ENCODE measurements at regions not wholly inside any gene's neighbourhood (a gene's known extent, or its start where the extent isn't known, plus 50 kb on each side); places are given as distances from the start of the nearest gene placed in this dataset.

GRCh38 chr16:6200861-6201260, 1103.3 kb upstream of the EEF2KMT start:
- no peak for DNase-seq (ENCODE audit: low read depth)

DNA sequence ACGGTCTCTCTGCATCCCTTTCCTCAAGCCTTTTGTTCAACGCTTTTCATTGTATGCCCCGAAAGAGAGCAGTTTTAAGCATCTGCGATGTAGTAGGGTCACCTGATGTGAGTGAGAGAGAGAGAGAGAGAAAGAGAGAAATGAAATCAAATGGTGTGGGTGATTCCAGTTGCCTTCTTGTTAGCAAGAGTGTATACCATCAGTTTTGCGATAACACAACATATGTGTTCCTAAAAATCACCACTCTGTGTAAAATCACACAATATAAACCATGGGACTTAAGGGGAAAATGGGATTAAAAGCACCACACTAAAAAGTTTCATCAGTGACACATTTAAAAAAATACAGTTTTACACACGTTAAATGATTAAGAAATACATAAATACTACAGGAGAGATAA, 1102.7 kb upstream of the EEF2KMT start:
- DNase-seq (ENCODE audit: low read depth), result no peak

DNA sequence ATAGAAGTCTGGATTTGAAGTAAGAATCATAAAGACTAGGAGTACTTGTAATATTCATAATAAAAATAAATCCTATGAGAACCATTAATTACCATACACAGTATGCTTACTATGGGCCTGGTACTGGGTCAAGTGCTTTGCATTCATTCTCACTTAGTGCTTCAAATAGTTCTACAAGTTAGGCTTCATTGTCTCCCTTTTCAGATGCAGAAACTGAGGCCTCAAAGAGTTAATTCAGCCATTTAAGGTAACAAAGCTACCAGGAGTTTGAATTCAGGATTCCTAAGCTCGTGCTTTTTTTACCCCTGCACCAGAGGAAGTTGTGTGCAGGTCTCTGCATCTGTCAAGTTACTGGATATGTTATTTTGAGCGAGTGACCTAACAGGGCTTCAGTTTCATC, 1098.4 kb upstream of the EEF2KMT start:
- no peak for DNase-seq (ENCODE audit: low read depth)

DNA sequence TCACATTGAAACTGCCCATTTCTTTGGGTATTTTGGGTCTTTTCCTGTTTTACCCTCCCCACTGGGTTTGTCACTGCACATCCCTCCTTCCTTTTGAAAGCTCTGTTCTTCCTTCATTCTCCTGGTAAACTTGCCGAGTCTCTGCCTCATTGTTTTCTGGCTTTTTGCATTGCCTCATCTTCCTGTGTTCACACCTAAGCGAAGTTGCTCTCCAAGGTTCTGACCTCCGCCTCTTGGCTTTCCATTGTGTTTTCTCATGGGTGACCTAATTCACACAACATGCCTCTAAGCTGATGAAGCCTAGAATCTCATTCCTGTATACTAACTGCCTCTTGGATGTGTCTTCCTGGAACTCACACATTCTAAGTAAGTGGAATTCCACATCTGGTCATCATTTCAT, 1096.1 kb upstream of the EEF2KMT start:
- no peak for DNase-seq (ENCODE audit: low read depth)

DNA sequence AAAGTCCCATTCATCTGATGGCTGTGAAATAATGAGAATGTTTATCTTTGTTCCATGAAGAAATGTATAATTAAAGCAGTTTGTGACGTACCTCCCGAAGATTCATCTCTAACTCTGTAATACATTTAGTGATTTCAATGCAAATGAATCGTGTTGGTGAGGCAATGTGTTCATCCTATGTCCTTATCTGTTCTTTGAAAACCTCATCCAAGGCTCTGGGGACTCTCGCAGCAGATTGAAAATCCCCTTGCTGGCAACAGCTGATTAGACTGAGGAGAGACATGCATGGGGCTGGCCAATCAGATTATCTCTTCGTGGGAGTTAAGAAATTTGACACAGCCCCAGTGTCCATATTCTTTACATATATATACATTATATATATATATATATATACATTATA, 1095.4 kb upstream of the EEF2KMT start:
- DNase-seq (ENCODE audit: low read depth), result no peak

GRCh38 chr16:6192532-6192931, 1094.9 kb upstream of the EEF2KMT start:
- DNase-seq (ENCODE audit: low read depth), result no peak

DNA sequence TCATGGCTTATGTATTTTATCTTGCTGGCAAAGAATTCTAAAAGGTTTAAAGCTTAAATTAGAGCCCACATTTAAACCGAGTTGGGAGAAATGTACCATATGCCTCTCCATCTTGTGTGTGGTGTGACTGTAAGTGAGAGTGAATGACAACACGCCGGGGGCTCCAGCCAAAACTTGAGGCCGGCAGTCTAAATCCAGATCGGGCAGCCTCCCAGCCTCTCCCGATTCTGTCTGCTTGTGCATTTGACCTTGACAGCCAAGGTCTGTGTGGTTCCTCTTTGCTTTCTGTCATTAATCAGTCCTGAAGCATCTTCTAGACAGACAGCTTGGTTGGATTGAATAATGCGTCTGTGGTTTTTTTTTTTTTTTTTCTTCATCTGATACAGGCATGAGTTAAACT, 1093.2 kb upstream of the EEF2KMT start:
- DNase-seq (ENCODE audit: low read depth), result no peak

- no peak for DNase-seq (ENCODE audit: low read depth)
These were observed 1091.6 kb upstream of the EEF2KMT start for GRCh38 chr16:6189216-6189615.

GRCh38 chr16:6177616-6178180, 1080.1 kb upstream of the EEF2KMT start:
- DNase-seq (ENCODE audit: low read depth), result no peak

DNA sequence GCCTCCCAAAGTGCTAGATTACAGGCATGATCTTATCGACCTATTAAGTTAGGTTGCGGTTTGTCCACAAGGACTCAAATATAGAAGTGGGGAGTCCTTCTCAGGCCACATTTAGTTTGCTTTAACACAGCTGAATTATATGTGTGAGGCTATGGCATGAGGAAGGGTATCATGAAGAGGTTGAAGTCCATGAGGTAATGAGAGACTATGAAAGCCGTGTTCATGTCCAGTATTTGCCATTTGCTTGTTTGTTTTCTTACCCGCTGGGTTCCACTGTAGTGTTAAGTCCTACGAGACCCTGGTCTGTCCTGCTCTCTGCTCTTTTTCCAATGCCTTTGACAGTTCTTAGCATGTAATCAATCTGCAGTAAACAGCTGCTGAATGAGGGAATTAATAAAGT, 1072.4 kb upstream of the EEF2KMT start:
- DNase-seq (ENCODE audit: low read depth), result no peak

DNA sequence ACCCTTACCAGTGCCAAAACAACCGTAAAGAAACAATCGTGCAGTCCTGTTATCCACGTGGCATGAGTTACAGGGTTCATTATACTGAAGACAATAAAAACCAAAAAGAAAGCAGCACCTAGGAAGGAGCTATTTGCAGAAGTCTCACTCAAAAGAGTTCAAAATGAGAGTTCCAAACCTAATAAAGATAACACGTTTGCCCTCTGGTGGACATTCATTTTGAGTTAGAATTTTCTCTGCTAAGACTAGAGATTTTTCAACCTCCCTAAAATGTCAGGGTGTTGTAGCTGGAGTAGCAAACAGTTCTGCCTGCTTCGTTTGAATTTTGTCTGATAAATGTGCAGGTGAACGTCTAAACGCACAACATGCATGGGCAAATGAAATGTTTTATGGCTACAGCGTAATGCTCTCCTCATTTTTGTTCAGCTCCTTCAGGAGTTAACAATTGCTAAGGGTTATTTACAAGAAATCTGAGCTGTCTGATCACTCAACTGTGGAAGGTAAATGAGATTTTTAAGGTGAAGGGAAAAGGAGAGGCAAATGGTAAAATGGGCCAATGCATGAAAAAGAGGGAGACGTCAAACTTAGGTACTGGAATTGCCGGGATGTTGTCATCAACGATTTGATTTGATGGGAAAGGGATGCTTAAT, 1067.9 kb upstream of the EEF2KMT start:
- no peak for DNase-seq (ENCODE audit: low read depth)

DNA sequence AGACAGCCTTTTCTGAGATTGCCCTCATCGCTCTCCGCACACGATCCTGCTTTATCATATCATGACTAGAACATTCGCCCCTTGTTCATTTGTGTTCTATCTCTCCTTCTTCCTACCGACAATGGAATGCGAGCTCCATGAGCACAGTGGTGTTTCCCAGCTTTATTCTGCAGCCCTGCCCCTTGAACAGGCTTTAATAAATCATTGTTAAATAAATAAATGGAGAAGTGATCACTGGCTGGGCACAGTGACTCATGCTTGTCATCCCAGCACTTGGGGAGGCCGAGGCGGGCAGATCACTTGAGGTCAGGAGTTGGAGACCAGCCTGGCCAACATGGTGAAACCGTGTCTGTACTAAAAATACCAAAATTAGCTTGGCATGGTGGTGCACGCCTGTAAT, 1063.3 kb upstream of the EEF2KMT start:
- no peak for DNase-seq (ENCODE audit: low read depth)

DNA sequence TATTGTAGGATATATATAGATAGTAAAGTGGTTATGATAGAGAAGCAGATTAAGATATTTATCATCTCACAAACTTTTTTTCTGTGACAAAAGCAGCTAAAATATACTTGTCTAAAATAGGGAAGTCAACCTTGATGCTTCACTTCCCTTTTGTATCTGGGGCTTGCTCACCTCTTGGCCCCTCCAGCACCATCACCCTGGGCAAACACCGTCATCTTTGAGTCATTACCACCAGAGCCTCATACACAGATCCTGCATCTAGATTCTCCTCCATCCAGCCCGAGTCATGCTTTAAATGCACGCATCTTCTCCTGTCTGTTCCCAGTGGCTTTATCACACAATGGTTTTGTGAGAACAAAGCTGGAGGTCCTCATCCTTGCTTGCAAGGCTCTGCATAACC, 1062.7 kb upstream of the EEF2KMT start:
- no peak for DNase-seq (ENCODE audit: low read depth)

- no peak for DNase-seq (ENCODE audit: low read depth)
These were observed 1060.2 kb upstream of the EEF2KMT start for GRCh38 chr16:6157806-6158205.

DNA sequence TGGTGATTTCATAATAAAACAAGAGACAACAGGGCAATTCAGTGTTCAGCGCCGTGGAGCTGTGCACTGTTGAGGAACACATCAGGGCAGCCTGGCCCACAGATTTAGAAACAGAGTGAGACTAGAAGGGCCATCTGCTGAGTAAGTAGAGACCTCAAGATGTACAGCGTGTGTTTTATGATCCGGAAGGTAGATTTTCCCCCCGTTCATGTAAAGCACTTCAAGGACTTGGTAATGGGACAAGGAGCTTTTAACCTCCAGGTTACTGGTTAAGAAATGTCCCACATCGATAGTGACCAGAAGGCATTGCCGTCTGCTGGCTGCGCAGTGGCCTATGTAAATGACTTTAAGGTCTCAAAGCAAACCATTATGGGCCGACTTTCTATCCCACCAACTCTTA, 1057.7 kb upstream of the EEF2KMT start:
- no peak for DNase-seq (ENCODE audit: low read depth)

DNA sequence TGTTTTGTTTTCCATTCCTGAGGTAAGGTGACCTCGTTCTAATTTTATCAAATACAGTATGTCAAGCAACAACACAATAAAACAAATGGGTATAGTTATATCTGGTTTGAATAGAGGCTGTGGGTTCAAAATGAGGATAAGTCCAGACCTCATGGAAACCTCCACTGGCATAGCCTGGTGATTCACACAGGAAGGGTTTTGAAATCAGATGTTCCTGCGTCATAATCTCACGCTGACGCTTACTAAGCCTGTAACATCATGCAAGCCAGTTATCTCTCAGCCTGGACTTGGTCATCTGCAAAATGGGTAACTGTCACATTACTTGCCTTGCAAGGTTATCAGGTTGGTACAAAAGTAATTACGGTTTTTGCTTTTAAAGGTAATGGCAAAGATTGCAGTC, 1056.3 kb upstream of the EEF2KMT start:
- no peak for DNase-seq (ENCODE audit: low read depth)

DNA sequence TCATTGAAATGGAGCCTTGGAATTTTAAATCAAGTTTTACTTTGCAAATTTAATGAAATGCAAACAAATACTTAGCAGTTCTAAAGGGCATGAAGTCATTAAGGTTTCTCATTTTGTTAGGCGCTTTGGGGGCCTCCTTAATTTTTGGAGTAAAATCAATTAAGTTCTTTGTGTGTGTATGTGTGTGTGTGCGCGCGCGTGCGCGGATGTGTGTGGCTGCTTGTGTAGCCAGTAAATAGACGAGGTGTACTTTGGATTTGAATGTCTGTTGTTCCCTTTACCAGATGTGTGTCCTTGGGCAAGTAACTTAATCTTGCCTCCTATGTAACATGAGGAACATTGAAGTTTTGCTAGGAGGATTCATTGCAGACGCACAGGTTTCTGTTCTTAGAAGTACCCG, 1051.4 kb upstream of the EEF2KMT start:
- no peak for DNase-seq (ENCODE audit: low read depth)

DNA sequence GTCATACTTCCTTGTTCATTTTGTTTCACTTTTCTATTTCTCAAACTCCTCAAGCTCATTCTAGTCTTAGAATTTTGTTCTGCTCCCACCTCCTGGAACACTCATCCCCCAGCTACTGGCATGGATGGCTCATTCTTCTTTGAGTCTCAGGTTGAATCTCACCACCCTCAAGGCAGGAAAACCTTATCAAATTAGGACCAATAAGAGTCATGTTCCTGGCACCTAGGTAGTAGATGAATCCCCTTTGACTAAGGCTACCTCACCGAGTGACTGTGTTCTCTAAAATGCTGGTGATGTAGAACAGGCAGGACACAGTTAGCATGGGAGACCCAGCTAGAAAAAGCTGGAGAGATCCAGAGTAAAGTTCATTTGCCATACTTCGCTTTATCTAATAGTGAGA, 1050.8 kb upstream of the EEF2KMT start:
- DNase-seq (ENCODE audit: low read depth), result no peak

GRCh38 chr16:6146874-6147425, 1049.4 kb upstream of the EEF2KMT start:
- no peak for DNase-seq (ENCODE audit: low read depth)

DNA sequence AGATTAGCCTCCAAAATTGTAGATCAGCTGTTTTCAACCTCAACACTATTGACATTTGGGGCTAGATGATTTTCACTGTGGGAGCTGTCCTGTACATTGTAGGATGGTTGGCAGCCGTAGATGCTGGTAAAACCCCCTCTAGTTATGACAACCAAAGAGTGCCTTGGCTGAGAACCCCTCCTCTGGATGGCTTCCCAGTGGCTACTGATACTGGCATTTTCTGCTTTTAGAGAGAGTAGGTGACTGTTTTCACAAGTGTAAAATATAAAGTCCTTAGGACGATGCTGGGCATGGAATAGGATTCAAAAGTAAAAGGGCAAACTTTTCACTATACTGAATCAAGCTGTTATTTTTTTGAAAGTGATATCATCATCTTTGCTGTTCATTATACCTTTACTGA, 1048.8 kb upstream of the EEF2KMT start:
- no peak for DNase-seq (ENCODE audit: low read depth)

DNA sequence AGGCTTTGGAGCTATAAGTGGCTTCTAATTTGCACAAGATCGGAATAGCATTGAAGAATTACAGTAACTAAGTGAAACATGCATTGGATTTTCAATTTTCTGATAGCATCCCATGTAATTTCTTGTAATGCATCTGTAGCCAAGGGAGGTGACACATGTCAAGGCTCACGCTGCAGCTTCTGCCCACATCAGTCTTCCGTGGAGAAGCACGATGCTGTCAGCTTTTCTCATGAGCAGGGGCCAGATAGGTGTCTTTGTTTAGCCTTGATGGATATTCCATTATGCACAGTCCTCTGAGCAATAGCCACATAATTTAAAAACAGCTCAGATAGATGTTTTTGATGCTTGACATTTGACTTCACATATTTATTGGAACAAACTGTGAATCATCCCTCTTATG, 1046.9 kb upstream of the EEF2KMT start:
- no peak for DNase-seq (ENCODE audit: low read depth)

DNA sequence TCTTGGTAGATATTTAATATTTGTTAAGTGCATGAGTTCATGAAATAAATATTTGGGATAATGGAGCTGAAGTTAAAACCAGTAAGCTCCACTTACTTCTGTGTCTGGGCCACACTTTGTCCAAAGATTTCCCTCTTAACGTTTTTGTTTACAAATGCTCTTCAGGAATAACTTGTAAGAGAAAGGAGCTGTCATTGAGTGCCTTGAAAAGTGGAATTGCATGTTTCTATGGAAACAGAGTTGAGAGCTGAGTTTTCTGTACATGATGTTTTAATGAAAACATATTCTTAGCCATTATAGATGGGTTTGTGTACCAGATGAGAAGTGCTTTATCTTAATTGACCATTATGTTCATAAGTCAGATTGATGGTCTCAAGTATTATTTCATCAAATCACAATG, 1045.4 kb upstream of the EEF2KMT start:
- DNase-seq (ENCODE audit: low read depth), result no peak

GRCh38 chr16:6133009-6133557, 1035.5 kb upstream of the EEF2KMT start:
- DNase-seq (ENCODE audit: low read depth), result no peak

DNA sequence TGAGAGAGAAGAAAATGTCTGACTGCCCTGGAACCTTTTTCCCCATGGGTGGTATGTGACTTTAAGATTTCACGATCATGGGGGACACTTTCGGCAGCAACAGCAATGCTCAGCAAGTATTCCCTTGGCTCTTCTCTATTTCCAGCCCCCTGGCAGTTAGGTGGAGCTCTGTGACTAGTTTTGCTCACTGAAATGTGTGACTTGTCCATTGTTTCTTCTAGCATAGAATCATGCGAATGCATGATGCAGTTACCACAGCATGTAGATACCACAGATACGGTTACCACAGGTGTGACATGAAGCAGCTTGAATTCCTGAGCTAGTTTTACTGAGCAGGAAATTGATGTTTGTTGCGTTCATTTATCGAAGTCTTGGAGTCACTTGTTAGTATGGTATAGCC, 1034.5 kb upstream of the EEF2KMT start:
- no peak for DNase-seq (ENCODE audit: low read depth)
